ENCODE measurements at regions not wholly inside any gene's neighbourhood (a gene's known extent, or its start where the extent isn't known, plus 50 kb on each side); places are given as distances from the start of the nearest gene placed in this dataset.
A peak's percentile ranks its signal among the peaks of the same experiment; 100 is the strongest.

- no peak for DNase-seq (ENCODE audit: low read depth in 3 of 3, low spot score in 2 of 3)
These were observed 54.1 kb upstream of the PIK3C2G start for GRCh38 chr12:18207266-18207665.

DNA sequence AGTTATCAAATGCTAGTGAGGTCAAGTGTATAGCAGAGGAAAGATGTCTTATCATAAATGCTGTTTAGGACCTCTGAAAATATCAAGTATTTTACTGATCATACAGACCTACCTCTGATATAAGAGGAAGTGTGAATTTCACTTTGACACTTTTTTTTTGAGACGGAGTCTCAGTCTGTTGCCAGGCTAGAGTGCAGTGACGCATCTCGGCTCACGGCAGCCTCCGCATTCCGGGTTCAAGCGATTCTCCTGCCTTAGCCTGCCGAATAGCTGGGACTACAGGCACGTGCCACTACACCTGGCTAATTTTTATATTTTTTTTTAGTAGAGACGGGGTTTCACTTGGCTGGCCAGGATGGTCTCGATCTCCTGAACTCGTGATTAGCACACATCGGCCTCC is 55.1 kb upstream of the PIK3C2G start:
- no peak for DNase-seq (ENCODE audit: low read depth in 3 of 3, low spot score in 2 of 3)

DNA sequence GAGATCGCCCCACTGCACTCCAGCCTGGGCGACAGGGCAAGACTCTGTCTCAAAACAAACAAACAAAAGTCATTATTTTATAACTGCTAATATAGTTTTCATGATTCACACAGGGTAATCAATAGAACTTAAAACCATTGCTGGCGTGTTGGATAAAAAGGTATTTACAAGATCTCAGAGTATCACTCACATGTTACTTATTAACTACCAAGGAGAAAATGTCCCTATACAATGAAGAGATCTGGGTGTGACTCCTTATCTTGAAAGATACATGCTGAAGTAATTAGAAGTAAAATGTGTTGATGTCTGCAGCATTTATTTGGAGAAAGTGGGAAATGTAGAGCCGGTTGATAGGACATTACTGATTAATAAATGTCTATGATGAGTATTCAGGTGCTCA is 57.3 kb upstream of the PIK3C2G start:
- DNase-seq (ENCODE audit: low read depth in 3 of 3, low spot score in 2 of 3) = no peak

- DNase-seq (ENCODE audit: low read depth in 3 of 3, low spot score in 2 of 3) = no peak
These were observed 69.2 kb upstream of the PIK3C2G start for GRCh38 chr12:18192119-18192518.

DNA sequence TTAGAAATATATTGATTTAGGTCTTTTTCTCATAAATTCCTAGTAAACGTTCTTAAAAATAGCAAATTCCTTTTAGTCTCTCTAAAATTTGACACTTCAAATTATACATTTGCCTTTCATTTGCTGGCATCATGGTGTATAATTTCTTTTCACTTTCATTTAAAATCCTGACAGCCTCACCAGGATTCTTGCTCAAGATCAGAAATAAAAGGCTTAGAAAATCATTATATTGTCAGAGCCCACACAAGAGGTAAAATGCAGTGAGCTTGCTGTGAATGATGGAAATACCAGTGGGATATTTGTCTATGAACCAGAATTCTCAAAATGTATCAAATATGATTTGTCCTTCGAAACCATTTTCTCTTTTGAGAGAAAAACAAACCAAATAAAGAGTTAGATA is 78.2 kb upstream of the PIK3C2G start:
- no peak for DNase-seq (ENCODE audit: low read depth in 3 of 3, low spot score in 2 of 3)

- no peak for DNase-seq (ENCODE audit: low read depth in 3 of 3, low spot score in 2 of 3)
These were observed 81.6 kb upstream of the RERGL start for GRCh38 chr12:18171571-18171970.

DNA sequence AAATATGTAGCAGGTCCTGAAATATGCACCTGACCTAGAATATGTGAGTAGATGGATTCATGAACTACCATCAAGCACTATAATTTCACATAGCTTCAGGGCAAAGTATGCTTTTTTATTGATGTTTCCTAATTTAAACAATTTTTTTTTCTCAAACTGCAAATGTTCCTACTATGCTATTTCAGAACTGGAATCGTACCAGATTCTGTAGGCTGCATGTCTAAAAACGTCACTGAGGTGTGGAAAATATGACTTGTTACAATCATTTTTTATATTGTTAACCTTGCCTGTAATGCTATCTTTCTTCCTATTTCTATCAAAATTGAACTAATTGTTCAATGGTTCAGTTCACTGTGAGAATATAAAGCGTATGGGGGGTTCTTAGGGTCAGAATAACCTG is 78.0 kb upstream of the RERGL start:
- DNase-seq (ENCODE audit: low read depth in 3 of 3, low spot score in 2 of 3) = no peak

DNA sequence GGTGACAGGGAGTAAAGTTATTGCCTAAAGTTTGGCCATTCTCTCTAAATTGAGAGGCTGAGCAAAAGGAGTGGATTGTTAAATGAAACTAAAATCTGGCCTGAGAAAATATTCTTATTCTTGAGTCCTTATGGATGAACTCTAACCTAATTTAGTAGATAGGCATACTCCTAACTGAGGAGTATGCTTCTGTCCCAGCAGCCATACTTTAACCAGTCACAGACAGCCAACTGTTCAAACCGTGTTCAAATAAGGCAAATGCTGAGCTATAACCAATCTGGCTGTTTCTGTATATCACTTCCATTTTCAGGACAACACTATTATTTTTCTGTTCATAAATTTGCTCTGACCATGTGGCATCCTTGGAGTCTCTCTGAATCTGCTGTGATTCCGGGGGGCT is 75.9 kb upstream of the RERGL start:
- no peak for DNase-seq (ENCODE audit: low read depth in 3 of 3, low spot score in 2 of 3)

DNA sequence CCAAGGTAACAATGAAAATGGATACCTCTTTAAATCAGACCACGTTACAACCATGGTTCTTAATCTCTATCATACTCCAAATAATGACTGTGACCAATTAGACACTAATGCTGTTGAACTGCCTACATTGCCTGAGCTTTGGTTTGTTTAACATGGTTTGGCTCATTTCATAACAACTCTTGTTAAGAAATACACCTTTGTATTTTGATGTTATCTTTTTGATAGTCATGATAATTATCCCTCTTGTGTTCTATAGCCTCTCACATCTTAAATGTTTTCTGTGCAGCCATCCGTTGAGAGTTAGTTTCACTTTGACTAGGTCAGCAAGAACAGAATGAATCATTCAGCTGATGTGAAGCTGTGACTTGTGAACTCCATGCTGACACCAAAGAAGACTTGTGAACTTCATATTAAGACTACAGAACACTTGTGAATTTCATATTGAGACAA is 75.5 kb upstream of the RERGL start:
- peak; percentile 16 to 52 (median 19) for DNase-seq (ENCODE audit: low read depth in 3 of 3, low spot score in 2 of 3)

GRCh38 chr12:18160901-18161300 is 70.9 kb upstream of the RERGL start:
- no peak for DNase-seq (ENCODE audit: low read depth in 3 of 3, low spot score in 2 of 3)

DNA sequence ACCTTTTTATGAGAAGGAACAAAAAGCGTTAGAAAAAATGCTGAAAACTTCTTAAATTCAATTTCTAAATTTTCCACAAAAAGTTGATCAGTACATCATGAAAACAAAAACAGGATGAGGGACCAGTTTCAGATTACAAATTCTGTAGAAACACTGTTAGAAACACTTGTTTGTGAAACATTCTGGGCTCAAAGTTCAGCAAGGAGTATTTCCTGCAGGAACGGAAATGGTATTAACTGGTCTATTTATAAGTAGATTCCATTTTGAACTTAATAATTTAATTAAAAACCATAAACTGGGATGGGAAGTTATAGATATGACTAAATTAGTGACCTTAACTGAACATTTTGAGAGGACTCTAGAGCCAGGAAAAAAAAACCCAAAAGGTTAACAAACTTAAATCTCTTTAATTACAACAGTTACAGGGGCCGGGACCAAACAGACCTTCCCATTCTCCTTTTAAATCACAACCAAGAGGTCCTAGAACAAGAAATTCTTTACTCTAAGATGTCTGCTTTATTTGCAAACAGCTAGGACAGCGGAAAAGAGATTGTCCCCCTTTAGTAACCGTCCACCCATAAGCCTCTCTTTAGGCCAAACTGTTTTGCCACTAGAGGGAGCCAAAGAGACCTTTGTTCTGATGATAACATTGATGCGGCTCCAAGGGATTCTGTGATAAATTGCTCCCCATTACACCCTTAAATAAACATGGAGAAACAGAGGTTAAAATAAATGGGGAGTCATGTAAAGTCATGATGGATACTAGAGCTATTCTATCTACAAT is 69.0 kb upstream of the RERGL start:
- DNase-seq (ENCODE audit: low read depth in 3 of 3, low spot score in 2 of 3) = no peak

DNA sequence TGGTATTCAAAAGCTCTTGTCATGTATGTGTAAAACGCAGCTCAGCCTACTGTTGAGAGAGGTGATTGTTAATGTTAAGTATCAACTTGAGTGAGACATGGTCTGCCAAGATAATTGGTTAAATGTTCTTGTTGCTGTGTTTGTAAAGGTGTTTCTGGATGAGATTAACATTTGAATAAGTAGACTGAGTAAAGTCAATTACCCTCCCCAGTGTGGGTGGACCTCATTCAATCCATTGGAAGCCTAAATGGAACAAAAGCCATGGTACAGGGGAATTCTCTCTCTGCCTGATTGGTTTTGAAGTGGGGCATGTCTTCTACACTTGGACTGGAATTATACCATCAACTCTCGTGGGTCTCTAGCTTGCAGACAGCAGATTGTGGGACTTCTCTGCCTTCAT is 63.8 kb upstream of the RERGL start:
- DNase-seq (ENCODE audit: low read depth in 3 of 3, low spot score in 2 of 3) = no peak

GRCh38 chr12:18151036-18151435 is 61.0 kb upstream of the RERGL start:
- DNase-seq (ENCODE audit: low read depth in 3 of 3, low spot score in 2 of 3) = no peak

- DNase-seq (ENCODE audit: low read depth in 3 of 3, low spot score in 2 of 3) = no peak
These were observed 59.0 kb upstream of the RERGL start for GRCh38 chr12:18148961-18149360.

DNA sequence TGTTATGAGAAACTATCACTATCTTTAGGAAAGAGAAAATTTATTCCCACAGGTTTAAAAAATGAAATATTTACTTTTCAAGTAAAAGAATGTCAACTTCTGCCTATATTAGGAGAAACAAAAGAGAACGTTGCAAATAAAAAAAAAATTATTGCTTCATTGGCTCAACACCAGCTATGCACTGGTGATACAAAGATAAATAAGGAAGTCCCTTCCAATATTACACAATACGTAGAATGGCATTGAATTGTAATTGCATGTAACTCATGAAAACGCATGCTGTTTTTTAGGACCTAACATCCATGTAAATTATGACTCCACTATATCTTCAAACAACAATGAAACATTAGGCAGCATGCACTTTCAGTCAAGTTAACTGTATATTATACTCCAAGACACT is 56.4 kb upstream of the RERGL start:
- DNase-seq (ENCODE audit: low read depth in 3 of 3, low spot score in 2 of 3) = no peak

DNA sequence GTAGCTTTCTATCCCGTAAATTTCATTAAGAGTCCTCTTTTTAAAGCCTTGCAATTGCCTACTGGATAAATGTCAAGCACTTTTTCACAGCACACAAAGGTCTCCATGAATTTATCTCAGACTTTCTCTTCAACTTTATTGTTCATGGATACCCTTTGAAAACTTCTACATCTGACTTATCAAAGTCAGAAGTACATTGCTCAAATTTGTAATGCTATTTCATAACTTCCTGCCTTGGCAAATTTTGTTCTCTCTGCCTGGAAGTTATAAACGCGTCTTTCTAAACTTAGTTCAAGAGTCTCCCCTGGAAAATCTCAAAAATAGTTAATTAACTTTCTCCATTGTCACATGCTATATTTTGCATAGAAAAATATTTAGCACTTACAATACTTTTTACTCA is 55.9 kb upstream of the RERGL start:
- no peak for DNase-seq (ENCODE audit: low read depth in 3 of 3, low spot score in 2 of 3)

DNA sequence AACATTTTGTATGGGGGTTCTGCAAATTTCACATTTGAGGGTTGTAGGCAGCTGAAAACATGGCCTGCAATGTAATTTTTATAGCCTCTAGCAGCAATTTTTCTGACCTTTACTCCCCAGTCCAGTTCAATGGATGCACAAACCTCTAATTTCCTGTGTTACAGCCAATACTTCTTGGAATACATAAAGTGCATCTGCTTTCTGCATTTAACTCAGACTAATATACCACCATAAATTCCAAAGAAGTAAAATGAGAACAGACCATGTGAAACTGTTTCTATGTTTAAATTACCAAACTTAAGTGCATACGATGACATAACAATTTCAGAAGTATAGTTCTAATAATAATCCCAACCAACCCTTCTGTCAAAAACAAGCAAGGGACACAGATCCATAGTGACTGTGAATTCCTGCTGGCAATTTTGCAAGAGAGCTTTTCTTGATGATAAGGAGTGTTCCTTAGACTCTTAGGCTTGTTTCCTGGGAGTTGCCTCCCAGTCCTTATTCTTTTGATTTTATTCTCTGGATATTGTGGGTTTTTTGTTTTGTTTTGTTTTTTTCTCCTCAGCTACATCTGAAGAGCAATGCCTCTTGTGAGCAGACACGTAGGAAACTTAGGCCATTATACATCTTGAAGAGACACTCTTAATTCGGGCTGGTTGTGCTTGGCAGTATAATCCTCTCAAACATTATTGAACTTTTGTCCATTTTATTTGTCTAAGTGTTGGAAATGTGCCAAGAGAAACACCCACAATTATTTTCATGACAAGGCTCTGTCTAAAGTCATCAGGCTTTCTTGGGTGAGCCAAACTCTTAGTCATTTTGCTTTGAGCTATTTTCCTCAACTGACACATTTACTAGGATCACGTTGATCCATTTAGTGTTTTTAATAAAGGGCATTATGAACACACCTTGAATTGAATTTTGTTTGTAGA is 51.3 kb upstream of the RERGL start:
- DNase-seq (ENCODE audit: low read depth in 3 of 3, low spot score in 2 of 3) = no peak

- no peak for DNase-seq (ENCODE audit: low read depth in 3 of 3, low spot score in 2 of 3)
These were observed 50.1 kb upstream of the RERGL start for GRCh38 chr12:18139989-18140596.

All from right renal cortex interstitium (tissue), 3 donors.